Hematopoietic multipotent progenitor cell treated with erythropoietin and hydrocortisone succinate and interleukin-3 and kit ligand, for 6 days (in vitro differentiated cells): ENCODE measurements at regions not wholly inside any gene's neighbourhood (a gene's known extent, or its start where the extent isn't known, plus 50 kb on each side); places are given as distances from the start of the nearest gene placed in this dataset.
A peak's percentile ranks its signal among the peaks of the same experiment; 100 is the strongest.
"Not testable (repeated sequence)": the region's sequence is repeated elsewhere in the genome, so short reads cannot be mapped to it uniquely, and the experiment has no call there.

Experiments used
- DNase-seq: peaks from one replicate; pipeline ENCODE4 v3.0.0-alpha.2; 2015

DNA sequence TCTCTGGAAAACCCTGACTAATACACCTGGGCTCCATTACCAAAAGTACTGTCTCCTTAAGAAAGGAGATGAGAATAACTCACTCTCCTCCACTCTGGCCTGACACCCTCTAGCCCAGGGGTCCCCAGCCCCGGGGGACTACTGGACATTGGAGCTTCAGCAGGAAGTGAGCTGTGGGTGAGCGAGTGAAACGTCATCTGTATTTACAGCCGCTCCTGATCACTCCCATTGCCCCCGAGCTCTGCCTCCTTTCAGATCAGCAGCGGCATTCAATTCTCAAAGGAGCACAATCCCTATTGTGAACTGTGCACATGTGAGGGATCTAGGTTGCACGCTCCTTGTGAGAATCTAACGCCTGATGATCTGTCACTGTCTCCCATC lies 126.3 kb upstream of the TNRC6C start:
- DNase-seq: no peak

GRCh38 chr17:77833769-77834168 lies 124.7 kb upstream of the TNRC6C start:
- no peak for DNase-seq

DNA sequence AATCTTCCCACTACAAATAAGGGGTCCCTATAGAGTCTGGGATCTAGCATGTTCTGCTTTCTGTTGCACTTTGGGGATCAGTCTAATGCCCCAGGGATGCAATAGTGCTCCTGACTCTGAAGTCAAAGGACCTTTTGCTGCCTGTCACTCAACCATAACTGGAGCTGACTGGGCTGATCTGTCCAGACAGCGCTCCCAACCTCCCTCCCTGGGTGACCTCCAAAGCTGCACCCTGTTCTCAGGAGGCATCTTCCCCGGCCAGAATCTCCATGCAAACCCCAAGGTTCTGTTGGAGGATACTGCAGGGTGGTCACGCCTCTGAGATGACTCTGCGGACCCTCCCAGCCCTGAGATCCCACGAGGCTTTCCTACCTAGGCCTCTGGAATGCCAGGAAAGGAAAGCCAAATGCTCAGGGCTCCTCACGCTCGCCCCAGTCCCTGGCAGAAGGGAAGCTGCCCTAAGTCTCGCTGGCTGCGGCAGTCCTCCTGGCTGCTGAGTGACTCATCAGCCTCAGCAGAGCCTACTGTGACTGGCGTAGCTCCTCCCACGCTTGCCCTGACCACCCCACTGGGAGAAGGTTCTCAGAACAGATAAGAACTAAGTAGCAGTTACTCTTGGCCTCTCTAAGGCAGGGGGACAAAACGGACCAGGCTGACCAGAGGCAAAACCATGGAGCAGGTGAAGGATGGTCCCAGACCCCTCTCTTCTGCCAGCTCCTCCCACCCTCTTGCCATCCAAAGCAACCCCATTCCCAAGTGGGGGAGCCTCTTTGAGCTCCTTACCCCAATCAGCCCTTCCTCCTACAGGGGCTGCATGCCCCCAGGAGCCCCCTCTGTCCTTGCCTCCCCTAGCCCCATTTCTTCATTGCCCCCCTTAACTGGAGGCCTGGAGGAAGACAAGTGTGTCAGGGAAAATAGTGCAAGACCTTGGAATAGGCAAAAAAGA lies 124.1 kb upstream of the TNRC6C start:
- DNase-seq: peak; percentile 95

- DNase-seq: no peak
Measured at GRCh38 chr17:77836557-77837041, 121.9 kb upstream of the TNRC6C start.

GRCh38 chr17:77837072-77837471 lies 121.4 kb upstream of the TNRC6C start:
- not testable (repeated sequence) for DNase-seq

- DNase-seq: no peak
Measured at GRCh38 chr17:77837917-77838316, 120.6 kb upstream of the TNRC6C start.

GRCh38 chr17:77838748-77839697 lies 119.5 kb upstream of the TNRC6C start:
- DNase-seq: no peak

- DNase-seq: no peak
Measured at GRCh38 chr17:77839698-77840512, 118.6 kb upstream of the TNRC6C start.

DNA sequence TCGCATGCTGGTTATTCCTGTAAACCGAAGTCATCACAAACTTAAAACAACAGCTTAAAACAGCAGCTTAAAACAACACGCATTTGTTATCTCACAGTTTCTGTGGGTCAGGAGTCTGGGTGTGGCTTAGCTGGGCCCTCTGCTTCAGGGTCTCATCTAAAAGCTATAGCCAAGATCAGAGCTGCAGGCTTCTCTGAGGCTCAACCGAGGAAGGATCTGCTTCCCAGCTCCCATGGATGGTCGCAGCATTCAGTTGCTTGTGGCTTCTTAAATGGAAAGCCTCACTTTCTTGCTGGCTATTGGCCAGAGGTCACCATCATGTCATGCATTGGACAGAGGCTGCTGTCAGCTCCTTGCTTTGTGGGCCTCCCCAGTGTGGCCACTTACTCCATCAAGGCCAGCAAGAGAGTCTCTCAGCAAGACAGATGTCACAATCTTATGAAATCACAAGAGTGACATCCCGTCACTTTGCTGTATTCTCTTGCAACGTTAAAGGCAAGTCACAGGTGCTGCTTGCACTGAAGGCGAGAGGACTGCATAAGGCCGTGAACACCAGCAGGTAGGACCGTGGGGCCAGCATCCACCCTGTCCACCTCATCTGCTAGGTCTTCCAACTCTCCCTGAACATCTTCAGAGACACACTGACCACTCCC lies 117.9 kb upstream of the TNRC6C start:
- DNase-seq: peak; percentile 66

DNA sequence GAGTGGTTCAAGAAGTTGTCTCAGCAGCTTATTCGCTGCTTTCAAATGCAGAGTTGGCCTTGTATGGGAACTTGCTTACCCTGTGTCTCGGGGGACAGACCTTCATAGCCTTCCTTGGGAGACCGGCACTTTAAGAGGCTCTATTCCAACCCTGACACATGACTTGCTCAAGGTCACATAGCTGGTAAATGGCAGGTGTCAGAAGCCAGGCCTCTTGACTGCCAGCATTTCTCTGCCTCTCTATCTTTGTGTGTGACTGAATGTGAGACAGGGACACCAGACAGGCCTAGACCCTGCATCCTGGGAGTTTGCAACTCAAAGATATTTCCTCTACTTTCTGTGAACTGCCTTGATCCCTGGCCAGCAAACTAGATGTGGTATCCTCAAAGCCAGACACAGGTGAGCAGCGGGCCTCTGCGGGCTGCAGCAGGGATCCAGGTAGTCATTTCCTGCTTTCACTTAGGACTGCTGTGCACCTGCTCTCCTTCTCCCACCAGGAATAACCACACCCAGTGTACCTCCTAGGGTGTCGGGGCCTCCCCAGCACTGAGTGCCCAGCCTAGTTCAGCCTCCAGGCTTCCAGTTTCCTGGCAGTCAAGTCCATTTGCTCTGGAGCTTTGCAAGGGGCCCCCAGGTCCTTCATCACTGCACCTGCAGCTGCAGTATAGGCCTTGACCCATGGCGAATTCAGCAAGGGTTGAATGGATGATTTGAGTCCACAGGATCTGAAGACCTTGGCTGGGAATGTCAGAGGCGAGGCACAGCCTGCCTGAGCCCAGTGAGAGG lies 116.6 kb upstream of the TNRC6C start:
- DNase-seq: no peak

DNA sequence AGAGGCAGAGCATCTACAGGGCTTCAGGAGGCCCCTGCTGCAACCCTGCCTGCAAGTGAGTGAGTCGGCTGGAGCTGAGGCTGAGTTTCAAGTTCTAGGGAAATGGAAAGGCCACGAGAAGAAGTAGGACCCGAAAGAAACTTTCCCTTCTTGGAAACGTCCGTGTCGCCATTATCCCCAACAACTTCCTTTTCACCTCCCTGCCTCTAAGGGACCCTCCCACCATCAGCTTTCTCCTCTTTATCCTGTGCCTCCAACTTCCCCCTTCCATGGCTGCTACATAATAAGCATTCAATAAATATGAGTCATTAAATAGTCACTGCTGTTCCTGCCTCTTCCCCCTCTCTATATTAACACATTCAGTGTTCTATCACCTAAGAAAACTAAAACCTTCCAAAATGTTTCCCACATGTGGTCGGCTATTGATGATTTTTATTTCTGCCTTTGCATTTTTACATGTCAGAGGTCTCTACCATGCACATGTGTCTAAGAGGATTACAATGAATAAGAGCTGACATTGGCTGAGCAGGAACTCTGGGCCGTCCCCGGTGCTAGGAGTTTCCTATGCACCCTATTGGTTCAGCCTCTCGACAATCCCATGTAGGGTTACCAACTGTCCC lies 115.9 kb upstream of the TNRC6C start:
- no peak for DNase-seq

- peak; percentile 57 for DNase-seq
Measured at GRCh38 chr17:77843255-77843895, 115.1 kb upstream of the TNRC6C start.

DNA sequence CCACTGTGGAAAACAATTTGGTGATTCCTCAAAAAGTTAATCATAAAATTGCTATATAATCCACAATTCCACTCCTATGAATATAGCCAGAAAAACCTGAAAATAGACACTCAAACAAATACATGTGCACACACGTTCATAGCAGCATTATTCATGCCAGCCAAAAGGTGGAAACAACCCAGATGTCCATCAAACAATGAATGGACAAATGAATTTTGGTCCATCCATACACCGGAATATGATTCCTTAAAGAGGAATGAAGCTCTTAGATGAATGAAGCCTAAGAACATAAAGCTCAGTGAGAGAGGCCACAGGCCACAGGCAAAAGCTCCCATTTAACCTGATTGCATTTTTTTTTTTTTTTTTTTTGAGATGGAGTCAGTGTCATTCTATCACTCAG lies 114.6 kb upstream of the TNRC6C start:
- no peak for DNase-seq

DNA sequence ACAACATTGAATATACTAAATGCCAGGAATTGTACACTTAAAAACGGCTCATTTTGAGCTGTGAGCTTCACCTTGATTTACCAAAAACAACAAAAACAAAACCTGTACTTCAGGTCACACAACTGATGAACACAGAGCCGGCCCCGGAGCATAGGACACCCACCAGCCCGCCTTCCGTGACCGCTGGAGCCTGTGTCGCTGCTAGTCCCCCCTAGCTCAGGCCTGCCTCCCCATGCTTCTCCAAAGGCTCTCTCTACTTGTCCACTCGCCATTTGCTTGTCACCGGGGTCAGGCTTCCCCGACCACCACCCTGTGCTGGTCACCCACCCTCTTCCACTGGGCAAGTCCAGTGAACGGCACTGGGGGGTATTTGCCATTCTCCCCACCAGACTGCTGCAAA lies 113.8 kb upstream of the TNRC6C start:
- no peak for DNase-seq

- DNase-seq: no peak
Measured at GRCh38 chr17:77845541-77846225, 112.8 kb upstream of the TNRC6C start.

DNA sequence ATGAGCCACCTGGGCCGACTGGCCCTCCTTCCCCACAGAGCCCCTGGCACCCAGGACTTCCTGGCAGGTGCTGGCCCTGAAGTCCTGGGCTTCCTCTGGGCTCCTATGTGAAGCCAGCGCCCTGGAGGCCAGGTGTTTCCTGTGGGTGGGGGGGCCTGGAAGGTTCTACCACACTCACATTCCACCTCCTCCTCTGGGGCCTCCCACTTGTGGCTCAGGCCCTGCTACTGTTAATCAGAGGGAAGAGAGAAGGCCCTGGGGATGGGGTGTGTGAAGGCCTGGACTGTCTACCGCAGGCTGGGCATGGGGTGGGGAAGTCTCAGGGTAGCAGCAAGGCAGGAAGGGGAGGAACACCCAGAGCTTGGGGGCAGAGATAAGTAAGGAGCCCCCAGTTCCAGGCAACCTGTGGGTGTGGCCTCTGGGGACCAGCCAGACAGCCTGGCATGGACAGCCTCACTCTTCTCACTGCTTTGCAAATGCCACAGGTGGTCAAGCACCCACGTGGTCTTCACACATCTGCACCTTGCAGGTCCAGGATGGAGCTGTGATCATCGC lies 111.9 kb upstream of the TNRC6C start:
- peak; percentile 80 for DNase-seq

DNA sequence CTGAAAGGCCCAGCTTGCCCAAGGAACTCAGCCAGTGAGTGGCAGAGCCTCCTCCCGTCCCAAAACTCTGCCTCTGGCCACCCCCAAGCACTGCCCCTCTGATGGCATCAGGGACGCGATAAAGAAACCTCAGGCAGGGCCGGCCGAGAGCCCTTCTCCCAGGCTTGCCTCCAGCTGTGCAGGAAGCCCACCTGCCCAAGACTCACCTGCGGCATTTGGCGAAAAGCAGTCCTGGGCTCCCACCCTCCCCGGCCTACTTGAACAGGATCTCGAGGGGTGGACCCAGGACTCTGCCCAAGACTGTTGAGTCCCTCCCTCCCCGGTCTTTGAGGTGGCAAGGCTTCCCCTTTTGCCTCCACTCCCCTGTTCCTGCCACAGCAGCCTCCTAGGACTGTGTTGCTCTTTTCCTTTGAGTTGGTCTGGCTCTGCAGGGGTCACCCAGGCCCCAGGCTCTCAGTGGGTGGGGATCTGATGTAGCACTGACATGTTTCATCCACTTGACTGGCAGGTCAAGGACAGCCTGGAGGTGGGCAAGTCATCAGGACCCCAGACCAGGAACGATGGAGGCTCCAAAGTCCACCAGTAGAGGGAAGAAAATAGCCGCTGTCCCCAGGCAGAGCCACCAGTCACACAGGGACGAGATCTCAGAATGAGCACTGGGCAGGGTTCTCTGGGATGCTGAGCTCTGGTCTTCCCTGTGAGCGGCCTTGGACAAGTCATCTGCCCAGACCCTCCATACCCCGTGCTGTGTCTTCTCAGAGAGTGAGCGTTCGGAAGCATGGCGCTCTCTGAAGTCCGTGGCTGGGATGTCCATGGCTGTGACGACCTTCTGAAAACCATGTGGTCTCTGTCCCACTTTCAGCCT lies 111.0 kb upstream of the TNRC6C start:
- DNase-seq: peak; percentile 56

DNA sequence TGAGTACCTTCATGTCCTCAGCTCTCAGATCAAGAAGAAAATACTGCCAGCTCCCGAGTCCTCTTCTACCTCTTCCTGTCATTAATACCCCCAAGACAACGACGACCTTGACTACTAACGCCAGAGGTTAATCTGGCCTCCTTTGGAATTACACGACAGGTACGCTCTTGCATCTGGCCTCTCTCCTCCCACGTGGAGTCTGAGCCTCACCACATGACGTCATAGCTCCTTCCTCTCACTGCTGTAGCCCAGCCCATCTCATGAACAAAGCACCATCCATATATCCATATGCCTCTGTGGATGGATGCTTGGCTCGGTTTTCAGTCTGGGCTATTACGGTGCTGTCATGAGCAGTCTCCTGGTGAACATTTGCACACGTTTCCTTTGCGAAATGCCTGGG lies 110.2 kb upstream of the TNRC6C start:
- DNase-seq: no peak
